ENCODE measurements at regions not wholly inside any gene's neighbourhood (a gene's known extent, or its start where the extent isn't known, plus 50 kb on each side); places are given as distances from the start of the nearest gene placed in this dataset.
A peak's percentile ranks its signal among the peaks of the same experiment; 100 is the strongest.
"Not testable (repeated sequence)": the region's sequence is repeated elsewhere in the genome, so short reads cannot be mapped to it uniquely, and the experiment has no call there.

DNA sequence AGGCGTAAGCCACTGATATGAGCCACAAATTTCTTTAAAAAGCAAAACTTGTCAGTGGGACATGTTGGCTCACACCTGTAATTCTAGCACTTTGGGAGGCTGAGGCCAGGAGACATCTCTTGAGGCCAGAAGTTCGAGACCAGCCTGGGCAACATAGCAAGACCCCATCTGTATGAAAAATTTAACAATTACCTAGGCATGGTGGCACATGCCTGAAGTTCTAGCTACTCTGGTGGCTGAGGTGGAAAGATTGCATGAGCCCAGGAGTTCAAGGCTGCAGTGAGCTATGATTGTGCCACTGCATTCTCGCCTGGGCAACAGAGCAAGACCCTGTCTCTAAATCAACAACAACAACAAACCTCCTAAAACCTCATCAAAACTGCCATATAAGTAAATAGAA, 147.6 kb upstream of the BARHL2 start:
- DNase-seq = no peak

DNA sequence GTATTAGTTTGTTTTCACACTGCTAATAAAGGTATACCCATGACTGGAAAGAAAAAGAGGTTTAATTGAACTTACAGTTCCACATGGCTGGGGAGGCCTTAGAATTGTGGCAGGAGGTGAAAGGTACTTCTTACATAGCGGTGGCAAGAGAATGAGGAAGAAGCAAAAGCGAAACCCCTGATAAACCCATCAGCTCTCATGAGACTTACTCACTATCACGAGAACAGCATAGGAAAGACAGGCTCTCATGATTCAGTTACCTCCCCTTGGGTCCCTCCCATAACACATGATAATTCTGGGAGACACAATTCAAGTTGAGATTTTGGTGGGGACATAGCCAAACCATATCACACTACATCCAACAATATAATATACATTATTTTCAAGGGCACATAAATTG, 145.7 kb upstream of the BARHL2 start:
- no peak for DNase-seq

DNA sequence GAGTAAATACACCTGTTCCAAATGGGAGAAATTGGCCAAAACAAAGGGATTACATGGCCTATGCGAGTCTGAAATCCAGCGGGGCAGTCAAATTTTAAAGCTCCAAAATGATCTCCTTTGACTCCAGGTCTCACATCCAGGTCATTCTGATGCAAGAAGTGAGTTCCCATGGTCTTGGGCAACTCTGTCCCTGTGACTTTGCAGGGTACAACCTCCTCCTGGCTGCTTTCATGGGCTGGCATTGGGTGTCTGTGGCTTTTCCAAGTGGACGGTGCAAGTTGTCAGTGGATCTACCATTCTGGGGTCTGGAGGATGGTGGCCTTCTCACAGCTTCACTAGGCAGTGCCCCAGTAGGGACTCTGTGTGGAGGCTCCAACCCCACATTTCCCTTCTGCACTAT, 144.3 kb upstream of the BARHL2 start:
- DNase-seq = not testable (repeated sequence)

DNA sequence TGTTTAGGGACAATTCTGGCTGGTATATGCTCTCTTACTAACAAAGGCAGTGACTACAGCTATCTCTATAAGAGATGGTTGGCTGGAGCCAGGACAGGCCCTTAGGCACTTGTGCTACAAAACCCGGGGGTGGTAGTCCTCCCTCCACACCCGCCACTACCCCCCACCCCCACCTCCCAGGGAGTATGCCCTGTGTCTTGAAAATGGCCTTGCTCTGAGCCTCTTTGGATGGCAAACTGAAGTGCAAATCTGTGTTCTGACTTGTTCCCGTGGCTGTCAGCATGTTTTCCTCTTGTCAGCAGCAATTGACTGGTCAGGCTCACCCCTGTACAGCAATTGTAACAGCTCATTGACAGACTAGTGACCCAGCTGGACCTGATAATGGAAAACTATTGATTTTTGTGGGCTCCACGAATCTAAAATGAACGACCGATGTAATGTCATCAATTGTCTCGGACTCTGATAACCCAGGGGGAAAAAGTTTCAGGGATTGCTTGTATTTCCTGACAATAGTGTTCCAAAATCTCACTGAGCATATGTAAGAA, 139.4 kb upstream of the BARHL2 start:
- DNase-seq = no peak

DNA sequence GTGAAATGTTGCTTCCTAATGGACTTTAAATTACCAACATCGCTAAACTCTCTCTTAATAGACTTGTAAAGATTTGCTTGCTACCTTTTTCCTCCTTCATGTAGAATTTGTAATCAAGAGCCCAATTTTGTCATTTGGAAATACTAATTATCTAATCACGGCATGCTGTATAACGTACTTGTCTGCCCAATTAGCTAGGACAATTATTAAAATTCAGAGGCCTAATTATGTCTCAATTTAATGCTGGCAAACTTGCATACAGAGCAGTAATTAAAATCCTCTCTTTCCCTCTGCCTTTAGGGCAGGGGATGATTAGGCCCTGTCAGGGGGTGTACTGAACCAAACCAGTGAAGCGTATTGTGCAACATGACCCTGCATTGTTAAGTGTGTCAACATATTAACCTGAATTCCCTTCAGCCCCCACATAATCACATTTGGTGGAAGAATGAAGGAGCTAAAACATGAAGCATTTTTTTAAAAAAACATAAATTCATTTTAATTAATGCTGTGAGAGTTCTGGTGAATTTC, 137.4 kb upstream of the BARHL2 start:
- no peak for DNase-seq

DNA sequence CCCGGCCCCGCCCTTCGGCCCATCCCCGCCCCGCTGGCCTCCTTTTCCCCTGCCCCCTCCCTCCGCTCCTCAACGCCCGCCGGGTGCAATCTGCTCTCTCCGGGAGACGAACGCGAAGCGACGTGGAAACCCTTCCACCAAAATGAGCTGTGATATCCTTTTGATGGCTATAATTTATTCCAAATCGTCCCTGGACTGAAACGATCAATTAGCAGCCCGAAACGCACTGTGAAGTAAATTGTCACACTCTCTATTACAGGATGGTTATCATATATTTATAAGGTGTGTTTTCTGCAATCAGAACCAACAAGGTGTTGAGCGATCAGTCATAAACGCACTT, 134.6 kb upstream of the BARHL2 start:
- no peak for DNase-seq

DNA sequence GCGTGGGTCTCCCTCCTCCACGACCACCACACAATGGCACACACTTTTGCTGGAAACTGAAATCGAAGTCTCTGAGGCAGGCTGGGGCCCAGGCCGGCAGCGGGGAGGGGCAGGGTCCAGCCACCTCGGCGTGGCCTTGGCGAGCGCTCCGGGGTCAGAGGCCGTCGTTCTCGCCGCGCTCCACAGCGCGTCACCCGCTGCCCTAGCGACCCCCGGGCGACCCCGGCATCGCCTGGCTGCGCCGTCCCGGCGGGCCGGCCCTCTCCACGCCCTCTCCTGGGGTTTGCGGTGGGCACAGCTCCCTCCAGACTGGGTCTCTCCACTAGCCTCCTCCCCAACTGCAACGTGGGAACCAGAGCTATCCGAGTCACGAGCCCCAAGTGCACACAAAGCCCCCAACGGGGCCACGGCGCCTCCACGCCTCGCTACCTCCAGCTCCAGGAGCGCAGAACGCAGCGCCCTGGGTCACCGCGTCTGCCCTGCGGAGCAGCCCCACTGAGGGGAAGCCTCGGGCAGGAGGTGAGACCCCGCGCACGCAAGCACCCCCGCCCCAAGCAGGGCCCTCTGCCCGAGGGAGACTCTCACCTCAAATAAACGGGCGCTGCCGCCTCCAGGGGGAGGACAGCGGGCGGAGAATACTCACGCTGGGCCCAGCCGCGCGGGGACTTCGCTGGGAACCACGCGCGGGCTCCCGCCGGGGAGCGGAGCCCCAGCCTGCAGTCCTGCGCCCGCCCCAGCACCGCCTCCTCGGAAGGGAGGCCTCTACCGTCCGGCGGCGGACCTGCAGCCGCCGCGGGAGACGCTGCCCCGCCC, 134.0 kb upstream of the BARHL2 start:
- DNase-seq = peak; percentile 77

DNA sequence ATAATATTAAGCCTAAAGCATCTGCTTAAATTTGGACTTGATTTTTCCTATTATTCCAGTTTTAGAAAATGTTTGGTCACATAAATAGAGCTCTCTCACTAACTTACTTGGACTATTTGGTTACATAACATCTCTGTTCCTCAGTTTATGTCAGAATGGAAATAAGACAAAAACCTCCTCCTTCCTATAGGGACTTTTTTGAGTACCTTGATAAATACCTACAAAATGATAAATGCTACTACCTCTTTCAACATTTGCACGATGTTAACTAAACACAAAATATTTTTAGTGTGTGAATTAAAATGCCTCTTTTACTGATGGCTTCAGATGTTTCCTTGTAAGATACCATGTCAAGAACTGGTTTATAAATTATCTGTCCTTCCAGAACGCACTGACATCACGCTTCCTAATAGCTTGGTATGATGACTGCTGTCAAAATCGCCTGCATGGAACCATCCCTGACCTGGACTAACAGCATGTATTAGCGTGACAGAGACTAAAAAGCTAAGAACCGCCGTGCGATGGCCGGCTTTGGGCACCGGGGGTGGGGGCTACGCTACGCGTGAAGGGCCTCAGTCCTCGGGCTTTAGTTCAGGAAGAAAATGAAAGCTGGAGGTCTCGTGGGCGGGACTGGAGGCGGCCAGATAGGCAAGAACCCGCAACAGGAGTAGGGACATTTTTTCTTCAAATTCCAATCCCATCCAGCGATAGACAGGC, 133.2 kb upstream of the BARHL2 start:
- DNase-seq = no peak

DNA sequence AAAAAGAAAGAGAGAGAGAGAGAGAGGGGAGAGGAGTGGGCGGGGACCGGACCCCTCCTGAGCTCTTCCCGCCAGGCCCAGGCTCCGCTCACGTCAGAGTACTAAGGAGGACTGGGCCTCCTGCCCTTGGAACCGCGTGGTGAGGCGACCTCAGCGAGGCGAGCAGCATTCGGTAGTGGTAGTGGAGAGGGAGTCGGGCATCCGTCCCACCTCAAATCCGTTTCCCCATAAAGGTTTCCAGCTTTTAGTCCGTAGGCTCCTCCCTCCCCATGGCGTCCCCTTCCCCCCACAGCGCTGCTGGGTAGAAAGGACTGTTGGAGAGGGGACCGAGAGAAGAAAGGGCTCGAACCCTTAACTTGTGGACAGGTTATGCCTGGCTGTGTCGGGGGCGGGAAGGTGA, 124.4 kb upstream of the BARHL2 start:
- no peak for DNase-seq

DNA sequence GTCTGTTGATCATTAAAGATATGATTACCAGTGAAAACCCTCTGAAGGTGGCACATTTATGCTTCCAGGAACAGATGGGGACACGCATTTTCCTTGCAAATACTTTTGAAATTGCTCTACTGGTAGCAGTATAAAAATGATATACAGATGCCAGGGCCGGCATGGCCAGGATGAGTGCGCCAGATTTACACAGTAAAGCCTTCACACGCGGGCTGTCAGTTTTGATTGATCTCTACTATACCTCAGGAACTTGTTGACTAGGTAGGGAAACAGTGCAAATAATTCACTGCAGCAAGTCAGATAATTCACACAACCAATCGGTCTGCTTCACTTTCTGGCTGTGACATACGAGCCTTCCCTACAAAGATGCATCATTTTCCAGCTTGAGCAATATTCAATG, 123.2 kb upstream of the BARHL2 start:
- no peak for DNase-seq

DNA sequence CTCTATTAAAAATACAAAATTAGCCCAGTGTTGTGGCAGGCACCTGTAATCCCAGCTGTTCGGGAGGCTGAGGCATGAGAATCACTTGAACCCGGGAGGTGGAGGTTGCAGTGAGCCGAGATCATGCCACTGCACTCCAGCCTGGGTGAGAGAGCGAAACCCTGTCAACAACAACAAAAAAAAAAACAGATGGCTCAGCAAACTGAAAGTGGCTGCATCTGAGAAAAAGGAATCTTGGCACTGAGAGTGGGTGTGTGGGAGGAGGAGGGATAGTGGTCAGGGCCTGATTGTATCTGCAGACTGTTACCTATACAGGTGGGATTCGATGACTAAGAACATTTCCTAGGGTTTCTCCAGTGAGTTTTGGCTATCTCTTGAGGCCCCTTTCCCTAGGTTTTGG, 122.2 kb upstream of the BARHL2 start:
- DNase-seq = no peak

DNA sequence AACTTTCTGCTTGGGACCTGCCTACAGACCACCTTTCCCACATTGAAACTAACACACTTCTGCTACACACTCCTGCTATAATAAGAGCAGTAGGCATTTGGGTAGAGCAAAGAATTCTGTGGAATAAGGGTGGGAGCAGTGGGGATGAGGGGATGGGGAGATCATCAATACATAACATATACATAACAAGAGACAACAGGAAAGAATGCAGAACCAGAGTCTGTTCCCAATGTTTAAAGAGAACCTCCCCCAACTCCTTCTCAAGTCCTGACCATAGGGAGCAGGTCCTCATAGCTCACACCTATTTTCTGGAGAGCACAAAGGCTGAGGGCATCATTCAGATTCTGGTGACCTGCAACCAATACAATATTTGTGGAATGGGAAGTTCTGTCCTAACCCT, 121.6 kb upstream of the BARHL2 start:
- no peak for DNase-seq

DNA sequence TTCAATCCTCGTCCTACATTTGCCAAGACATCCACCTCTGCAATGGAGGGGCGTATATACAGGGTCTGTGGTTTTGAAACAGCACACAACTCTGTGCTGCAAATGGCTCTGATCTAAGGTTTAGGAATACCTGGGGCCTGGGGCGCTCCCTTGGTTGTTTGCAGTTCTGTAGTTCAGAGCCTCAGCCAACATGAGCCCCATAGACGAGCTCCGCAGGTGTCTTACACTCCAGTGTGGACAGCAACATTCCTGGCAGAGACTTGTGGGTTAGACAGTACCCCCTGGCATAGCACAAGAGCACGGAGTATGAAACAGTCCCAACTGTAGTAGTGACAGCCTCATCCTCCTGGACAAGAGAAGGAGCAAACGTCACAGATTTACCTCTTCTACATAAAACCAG, 120.3 kb upstream of the BARHL2 start:
- no peak for DNase-seq

DNA sequence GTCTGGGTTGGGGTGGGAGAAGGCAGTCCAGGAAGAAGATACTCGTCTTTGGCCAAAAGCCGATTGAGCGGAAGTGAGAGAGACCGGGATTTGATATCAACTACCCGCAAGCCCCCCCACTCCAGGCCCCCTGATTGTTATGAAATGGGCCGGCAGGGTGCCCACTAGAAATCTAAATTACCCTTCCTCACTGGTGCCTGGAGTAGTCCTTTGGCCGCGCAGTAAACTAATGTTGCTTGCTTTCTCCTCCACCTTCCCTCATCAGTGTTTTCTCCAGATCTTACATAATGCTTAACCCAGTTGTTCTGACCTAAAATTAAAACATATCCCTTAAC, 119.2 kb upstream of the BARHL2 start:
- DNase-seq = no peak

DNA sequence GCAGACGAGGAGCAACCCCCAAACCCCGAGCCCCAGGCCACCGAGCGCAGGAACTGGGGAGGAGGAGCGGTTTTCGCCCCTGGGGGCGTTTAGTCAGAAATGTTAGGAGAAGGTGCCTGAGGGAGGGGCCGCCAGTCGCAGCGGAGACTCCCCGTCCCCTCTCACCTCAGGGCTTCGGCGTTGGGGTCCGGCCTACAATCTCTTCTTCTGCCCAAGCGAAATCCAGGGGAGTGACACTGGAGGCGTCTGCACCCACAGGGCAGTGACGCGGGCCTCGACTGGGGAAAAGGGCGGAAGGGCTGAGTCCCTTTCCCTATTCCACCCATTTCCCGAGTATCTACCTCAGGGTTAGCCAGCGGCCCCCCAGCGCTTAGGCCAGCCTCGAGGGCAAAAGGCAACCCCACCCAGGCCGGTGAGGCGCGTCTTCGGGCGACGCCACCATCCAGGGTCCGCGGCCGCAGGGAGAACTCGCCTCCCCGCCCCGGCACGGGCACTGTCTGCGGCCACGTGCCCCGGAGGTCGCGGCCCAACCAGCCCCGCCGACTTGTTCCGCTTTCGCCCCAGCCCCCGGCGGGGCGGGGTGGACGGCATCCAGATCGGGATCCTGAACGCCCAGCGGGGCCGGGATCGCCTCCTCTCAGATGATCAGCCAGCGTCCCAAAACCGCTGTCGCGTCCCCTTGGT, 118.7 kb upstream of the BARHL2 start:
- no peak for DNase-seq

DNA sequence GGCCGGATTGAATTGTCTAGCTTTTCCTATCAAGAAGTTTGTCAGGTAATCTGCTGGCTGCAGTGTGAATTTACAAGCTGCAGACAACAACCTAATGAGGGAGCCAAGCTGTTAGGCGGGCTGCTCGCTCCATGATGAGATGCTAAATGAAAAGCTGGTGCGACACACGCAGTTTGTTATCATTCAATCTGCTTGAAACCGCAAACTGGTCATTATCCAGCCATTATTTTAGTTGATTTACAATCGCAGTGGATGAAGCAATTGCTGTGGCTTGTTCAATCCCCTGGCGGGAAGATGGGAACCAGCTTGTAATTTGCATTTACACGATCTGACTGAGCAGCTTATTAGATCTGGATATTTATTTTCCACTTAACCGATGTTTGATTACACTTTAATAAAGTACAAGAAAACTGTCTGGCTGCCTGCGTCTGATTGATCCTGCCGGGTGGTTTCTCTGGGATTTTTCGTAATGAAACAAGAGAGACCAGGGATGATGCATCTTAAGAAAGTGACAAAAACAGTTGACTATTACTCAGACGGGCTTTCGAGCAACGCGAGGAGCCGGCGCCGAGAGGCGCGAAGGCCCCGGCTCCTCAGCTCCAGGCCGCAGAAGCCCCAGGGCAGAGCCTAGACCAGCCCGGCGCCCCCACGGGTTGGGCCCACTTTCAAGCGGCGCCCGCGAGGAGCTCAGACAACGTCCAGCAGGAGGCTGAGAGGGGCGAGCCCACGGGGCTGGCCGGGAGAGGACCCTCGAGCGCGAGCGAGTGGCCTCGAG, 118.0 kb upstream of the BARHL2 start:
- no peak for DNase-seq

DNA sequence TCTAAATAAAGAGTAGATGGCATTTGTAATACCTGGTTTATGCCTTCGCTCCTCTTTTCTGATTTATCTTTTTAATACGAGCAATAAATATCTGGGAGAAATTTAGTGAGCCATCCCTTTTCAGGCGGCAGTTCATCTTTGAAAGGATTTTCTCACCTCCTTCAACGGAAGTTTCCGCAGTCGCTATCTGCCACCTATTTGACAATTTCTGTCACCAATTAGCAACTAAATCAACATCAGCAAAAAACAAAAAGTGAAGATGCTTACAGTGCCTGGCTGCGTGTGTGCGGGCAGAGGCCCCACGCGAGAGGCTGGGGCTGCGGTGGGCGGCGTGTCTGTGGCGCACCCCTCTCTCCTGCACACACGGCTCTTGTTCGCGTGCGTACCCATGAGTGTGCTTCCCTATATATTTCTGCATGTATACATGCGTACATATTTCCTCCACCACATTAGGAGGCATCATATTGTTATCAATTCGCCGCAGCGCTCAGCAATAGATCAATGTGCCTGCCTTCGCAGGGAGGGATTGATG, 117.3 kb upstream of the BARHL2 start:
- DNase-seq = no peak

DNA sequence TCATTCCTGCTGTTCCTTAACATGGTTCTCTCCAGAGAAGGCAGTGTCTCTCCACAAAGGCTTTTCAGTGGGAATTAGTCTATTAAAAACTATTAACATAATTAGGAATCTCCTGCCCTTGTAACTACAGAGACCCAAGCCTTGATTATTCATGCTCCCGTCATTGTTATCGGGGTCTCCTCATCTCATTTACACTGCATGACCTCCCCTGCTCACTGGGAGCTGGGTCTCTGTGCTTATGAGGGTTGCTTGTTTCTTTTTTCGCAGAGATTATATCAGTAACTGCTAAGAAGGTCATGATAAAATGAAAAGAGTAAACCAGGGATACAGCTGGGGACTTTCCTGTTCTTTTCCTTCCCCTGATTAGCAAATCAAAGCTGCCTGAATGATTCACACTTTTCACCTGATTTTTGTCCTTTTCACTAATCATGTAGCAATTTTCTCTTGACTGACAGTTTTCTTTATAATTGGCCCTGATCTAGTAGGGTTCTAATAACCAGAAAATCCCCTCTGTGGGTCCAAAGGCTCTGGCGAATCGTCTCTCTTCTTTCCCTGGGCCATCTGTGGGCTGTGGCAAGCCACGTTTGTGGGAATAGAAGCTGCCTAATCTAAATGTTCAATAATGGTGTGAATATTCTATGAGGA, 116.5 kb upstream of the BARHL2 start:
- DNase-seq = no peak

DNA sequence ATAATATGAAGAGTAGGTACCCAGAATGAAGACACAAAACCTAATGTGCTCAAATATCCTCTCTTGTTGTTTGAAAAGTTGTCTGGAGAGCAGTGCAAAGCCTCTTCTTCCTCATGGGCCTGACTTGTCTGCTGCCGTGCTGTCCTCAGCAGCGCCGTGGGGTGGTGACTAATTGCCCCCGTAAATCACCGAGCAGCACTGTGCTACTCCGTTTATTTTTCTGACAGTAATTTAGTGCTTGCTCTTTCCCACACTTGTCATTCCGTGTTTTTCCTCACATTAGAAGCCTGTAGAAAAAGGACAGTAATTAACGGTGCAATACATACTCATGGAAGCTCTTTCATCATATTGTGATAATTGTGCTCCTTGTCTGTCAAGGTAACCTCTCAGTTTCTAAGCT, 114.8 kb upstream of the BARHL2 start:
- no peak for DNase-seq

DNA sequence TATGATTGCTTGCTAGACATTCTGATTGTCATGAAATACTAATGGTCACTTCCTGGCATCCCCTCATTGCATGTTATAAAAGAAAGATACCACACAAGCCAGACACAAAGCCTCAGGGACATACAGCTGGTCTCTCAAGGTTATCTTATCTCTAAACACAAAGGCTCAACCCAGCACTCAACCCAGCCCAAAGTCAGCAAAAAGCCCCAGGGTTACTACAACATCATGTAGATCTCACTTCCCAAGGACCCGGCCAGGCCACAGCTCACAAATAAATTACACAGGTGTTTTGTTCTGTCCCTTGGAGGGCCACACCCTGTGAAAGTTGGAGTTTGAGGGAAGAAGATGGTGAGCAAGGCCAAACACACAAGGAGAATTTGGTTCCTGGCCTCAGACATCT, 109.7 kb upstream of the BARHL2 start:
- no peak for DNase-seq

DNA sequence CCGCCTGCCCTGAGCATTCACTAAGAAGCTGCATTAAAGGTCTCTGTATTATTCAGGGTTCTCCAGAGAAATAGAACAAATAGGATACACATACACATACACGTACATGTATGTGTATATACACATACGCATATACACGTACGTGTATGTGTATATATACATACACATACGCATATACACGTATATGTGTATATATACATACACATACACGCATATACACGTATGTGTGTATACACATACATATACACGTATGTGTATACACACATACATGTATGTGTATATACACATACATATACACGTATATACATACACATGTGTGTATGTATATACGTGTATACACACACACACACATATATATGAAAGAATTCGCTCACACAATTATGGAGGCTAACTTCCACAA, 108.9 kb upstream of the BARHL2 start:
- no peak for DNase-seq

DNA sequence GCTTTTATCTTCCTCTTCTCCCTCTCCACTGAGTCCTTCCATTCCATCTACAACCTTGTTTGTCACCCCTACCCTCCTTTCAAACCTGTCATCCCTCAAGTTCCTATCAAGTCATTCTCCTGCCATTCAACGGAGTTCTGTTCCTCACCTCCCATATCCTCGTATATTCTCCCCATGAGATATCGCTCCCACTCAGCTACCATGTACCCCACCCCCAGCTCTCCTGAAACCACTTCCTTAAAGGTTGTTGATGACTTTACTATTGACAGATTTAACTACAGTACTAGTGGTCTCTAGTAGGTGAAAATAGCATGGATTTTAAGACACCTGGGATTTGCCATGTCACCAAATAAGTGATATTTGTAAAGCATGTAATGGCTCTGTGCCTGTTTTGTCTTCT, 107.4 kb upstream of the BARHL2 start:
- no peak for DNase-seq

Measured in stimulated activated CD4-positive, alpha-beta T cell treated with anti-CD3 and anti-CD28 coated beads, Interleukin-1b, Interleukin-23, amount 100 ng/mL, for 48 hours (primary cell).